ENCODE measurements at regions not wholly inside any gene's neighbourhood (a gene's known extent, or its start where the extent isn't known, plus 50 kb on each side); places are given as distances from the start of the nearest gene placed in this dataset.

DNA sequence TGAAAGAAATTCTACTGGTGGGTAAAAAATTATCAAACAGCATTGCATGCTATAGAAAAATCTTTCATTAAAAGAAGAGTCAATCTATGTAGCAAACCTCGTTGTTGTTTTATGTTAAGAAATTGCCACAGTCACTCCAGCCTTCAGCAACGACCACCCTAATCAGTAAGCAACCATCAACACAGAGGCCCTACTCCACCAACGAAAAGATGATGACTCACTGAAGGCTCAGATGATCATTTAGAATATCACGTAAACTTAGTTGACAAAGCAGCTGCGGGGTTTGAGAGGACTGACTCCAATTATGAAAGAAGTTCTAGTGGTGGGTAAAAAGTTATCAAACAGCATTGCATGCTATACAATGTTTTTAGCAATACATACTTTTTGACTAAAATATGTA is 242.6 kb downstream of the DRD1 start:
- no peak overlapping the region for H3K4me3 ChIP-seq (ENCODE audit: low read depth, low read length)
- no peak for TF ChIP-seq CTCF (IDR thresholded peaks at IDR 0.05; ENCODE audit: low read depth, low read length)

- no peak for TF ChIP-seq CTCF (IDR thresholded peaks at IDR 0.05; ENCODE audit: low read depth, low read length)
- H3K4me3 ChIP-seq (ENCODE audit: low read depth, low read length), result no peak overlapping the region
These were observed 248.0 kb downstream of the DRD1 start for GRCh38 chr5:175195698-175196656.

GRCh38 chr5:175181331-175181730 is 262.7 kb downstream of the DRD1 start:
- no peak for TF ChIP-seq CTCF (IDR thresholded peaks at IDR 0.05; ENCODE audit: low read depth, low read length)
- H3K4me3 ChIP-seq (ENCODE audit: low read depth, low read length), result no peak overlapping the region

GRCh38 chr5:175170899-175171298 is 273.1 kb downstream of the DRD1 start:
- TF ChIP-seq CTCF (IDR thresholded peaks at IDR 0.05; ENCODE audit: low read depth, low read length), result no peak
- H3K4me3 ChIP-seq (ENCODE audit: low read depth, low read length), result no peak overlapping the region

GRCh38 chr5:175168882-175169507 is 275.0 kb downstream of the DRD1 start:
- H3K4me3 ChIP-seq (ENCODE audit: low read depth, low read length), result no peak overlapping the region
- TF ChIP-seq CTCF (IDR thresholded peaks at IDR 0.05; ENCODE audit: low read depth, low read length), result no peak

GRCh38 chr5:175166026-175166425 is 278.0 kb downstream of the DRD1 start:
- no peak for TF ChIP-seq CTCF (IDR thresholded peaks at IDR 0.05; ENCODE audit: low read depth, low read length)

More at GRCh38 chr5:175166026-175166425, 278.0 kb downstream of the DRD1 start:
- H3K4me3 ChIP-seq (ENCODE audit: low read depth, low read length), result no peak overlapping the region
